Neural cell (in vitro differentiated cells): ENCODE measurements at regions not wholly inside any gene's neighbourhood (a gene's known extent, or its start where the extent isn't known, plus 50 kb on each side); places are given as distances from the start of the nearest gene placed in this dataset.

Experiments
- H2AFZ ChIP-seq: fragments of 200-600, 300-800 bp; sonication (generic), shearing (Covaris generic); 2 replicates; pipeline ENCODE4 v1.6.0; 2014; ENCODE audit warnings: low read depth, mild to moderate bottlenecking, antibody characterized with exemption, low read length, moderate library complexity
- H3F3A ChIP-seq: fragments of 200-600 bp; shearing (Covaris generic); 2 replicates; pipeline ENCODE4 v1.6.1; 2016; ENCODE audit warnings: mild to moderate bottlenecking, moderate library complexity, mixed read lengths, antibody characterized with exemption, low read length; ENCODE audit not compliant: insufficient read depth, poor library complexity, severe bottlenecking
- H3K27ac ChIP-seq: fragments of 200-600, 300-800 bp; sonication (generic), shearing (Covaris generic); 2 replicates; pipeline ENCODE4 v1.5.1; 2014; ENCODE audit warnings: mild to moderate bottlenecking, low read length, moderate library complexity
- H3K27me3 ChIP-seq: fragments of 300-800, 200-600 bp; sonication (generic), shearing (Covaris generic); 2 replicates; pipeline ENCODE4 v1.6.0; 2014; ENCODE audit warnings: mild to moderate bottlenecking, low read depth, low read length, moderate library complexity; ENCODE audit not compliant: insufficient read depth
- H3K36me3 ChIP-seq: fragments of 300-800, 200-600 bp; sonication (generic), shearing (Covaris generic); 2 replicates; pipeline ENCODE4 v1.5.1; 2014; ENCODE audit warnings: mild to moderate bottlenecking, antibody characterized with exemption, low read length, moderate library complexity; ENCODE audit not compliant: insufficient read depth
- H3K4me2 ChIP-seq: fragments of 300-800, 200-600 bp; sonication (generic), shearing (Covaris generic); 2 replicates; pipeline ENCODE4 v1.6.0; 2014; ENCODE audit warnings: mild to moderate bottlenecking, low read length
- H3K4me3 ChIP-seq: fragments of 300-800, 200-600 bp; sonication (generic), shearing (Covaris generic); 2 replicates; pipeline ENCODE4 v1.5.1; 2014; ENCODE audit warnings: mild to moderate bottlenecking, low read length, moderate library complexity
- H3K79me2 ChIP-seq: fragments of 200-600 bp; shearing (Covaris generic); replicated peaks from 2 replicates; pipeline ENCODE4 v1.6.0; 2014; ENCODE audit warnings: mild to moderate bottlenecking, low read length, moderate library complexity; ENCODE audit not compliant: insufficient read depth
- H3K9ac ChIP-seq: fragments of 300-800, 200-600 bp; sonication (generic), shearing (Covaris generic); 2 replicates; pipeline ENCODE4 v1.6.1; 2016; ENCODE audit warnings: mild to moderate bottlenecking, low read length, mixed read lengths
- H3K9me2 ChIP-seq: fragments of 200-600 bp; shearing (Covaris generic); 2 replicates; pipeline ENCODE4 v1.6.1; 2016; ENCODE audit warnings: mild to moderate bottlenecking, low read length, mixed read lengths; ENCODE audit not compliant: insufficient read depth
- H3K9me3 ChIP-seq: fragments of 200-600, 300-800 bp; sonication (generic), shearing (Covaris generic); 2 replicates; pipeline ENCODE4 v1.6.1; 2016; ENCODE audit warnings: mild to moderate bottlenecking, mixed run types, low read length, moderate library complexity, mixed read lengths
- H4K20me1 ChIP-seq: fragments of 200-600 bp; shearing (Covaris generic); 2 replicates; pipeline ENCODE4 v1.6.1; 2016; ENCODE audit warnings: mild to moderate bottlenecking, mixed run types; ENCODE audit not compliant: insufficient read depth
- CTCF ChIP-seq: fragments of 450-650 bp; IDR thresholded peaks from 2 replicates; pipeline ENCODE4 v1.5.1; 2014; ENCODE audit warnings: antibody characterized with exemption, mild to moderate bottlenecking, moderate library complexity; ENCODE audit not compliant: poor library complexity, severe bottlenecking
- EP300 ChIP-seq: fragments of 450-650 bp; conservative IDR thresholded peaks from 2 replicates; pipeline ENCODE4 v1.6.1; 2014; ENCODE audit warnings: antibody characterized with exemption, mild to moderate bottlenecking, moderate library complexity; ENCODE audit not compliant: poor library complexity, severe bottlenecking
- EZH2 ChIP-seq: fragments of 200-600, 300-800 bp; shearing (Covaris generic), sonication (generic); IDR thresholded peaks from 2 replicates; pipeline ENCODE4 v1.6.1; 2014; ENCODE audit warnings: antibody characterized with exemption, low read length, borderline replicate concordance, mild to moderate bottlenecking; ENCODE audit not compliant: insufficient read depth, poor library complexity, severe bottlenecking
- MXI1 ChIP-seq: fragments of 450-650 bp; conservative IDR thresholded peaks from 2 replicates; pipeline ENCODE4 v1.6.1; 2014; ENCODE audit warnings: antibody characterized with exemption, mild to moderate bottlenecking; ENCODE audit not compliant: poor library complexity, severe bottlenecking
- POLR2AphosphoS5 ChIP-seq: IDR thresholded peaks from 2 replicates; pipeline ENCODE4 v1.6.1; 2012
- RAD21 ChIP-seq: fragments of 450-650 bp; conservative IDR thresholded peaks from 2 replicates; pipeline ENCODE4 v1.6.1; 2014; ENCODE audit warnings: antibody characterized with exemption, mild to moderate bottlenecking, moderate library complexity
- REST ChIP-seq: IDR thresholded peaks from 2 replicates; pipeline ENCODE4 v1.6.1; 2012; ENCODE audit warnings: borderline replicate concordance
- SMC3 ChIP-seq: fragments of 450-650 bp; conservative IDR thresholded peaks from 2 replicates; pipeline ENCODE4 v1.6.1; 2014; ENCODE audit warnings: antibody characterized with exemption, mild to moderate bottlenecking, moderate library complexity; ENCODE audit not compliant: poor library complexity
- TAF1 ChIP-seq: IDR thresholded peaks from 2 replicates; pipeline ENCODE4 v1.6.1; 2012; ENCODE audit warnings: low read depth

DNA sequence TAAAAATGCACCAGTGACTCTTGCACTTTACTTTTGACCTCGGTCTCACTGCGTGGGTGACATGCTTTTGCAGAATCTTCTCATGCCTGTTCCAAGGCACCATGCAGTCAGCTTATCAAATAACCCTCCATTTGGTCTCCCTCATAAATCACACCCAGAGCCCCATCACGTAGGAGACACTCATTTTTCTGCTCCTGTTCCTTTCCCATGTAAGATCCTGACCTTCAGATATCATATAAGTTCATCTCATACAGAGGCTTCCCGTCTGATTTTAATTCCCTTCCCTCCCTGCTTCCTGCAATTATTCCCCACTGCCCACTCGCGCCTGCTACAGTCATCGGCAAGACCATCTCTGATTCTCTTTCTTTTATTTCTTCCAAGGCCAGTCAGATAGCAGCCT lies 1226.3 kb upstream of the AUTS2 start:
- H3K9ac ChIP-seq, result no peak overlapping the region
- H4K20me1 ChIP-seq, result no peaks in the 10 kb centered on the region
- H3K4me2 ChIP-seq, result no peak overlapping the region
- H3K9me3 ChIP-seq, result no peaks in the 10 kb centered on the region
- no peaks in the 10 kb centered on the region for H3K36me3 ChIP-seq
- TF ChIP-seq EZH2 (no peak), CTCF (no peak), SMC3 (no peak), POLR2AphosphoS5 (no peak), TAF1 (no peak), EP300 (no peak), RAD21 (no peak), MXI1 (no peak), REST (no peak)
- no peaks in the 10 kb centered on the region for H3K79me2 ChIP-seq
- no peaks in the 10 kb centered on the region for H3K9me2 ChIP-seq
- H3K4me3 ChIP-seq, result no peak overlapping the region
- no peaks in the 10 kb centered on the region for H3K27me3 ChIP-seq
- H2AFZ ChIP-seq, result no peak overlapping the region
- no peak overlapping the region for H3K27ac ChIP-seq
- no peaks in the 10 kb centered on the region for H3F3A ChIP-seq

GRCh38 chr7:68376131-68376661 lies 1222.1 kb upstream of the AUTS2 start:
- Histone ChIP-seq H3K27me3 (no peaks in the 10 kb centered on the region), H3K9me2 (no peaks in the 10 kb centered on the region), H2AFZ (no peak overlapping the region), H3K4me2 (no peak overlapping the region), H4K20me1 (no peaks in the 10 kb centered on the region), H3F3A (no peaks in the 10 kb centered on the region), H3K4me3 (no peak overlapping the region), H3K9ac (no peak overlapping the region), H3K9me3 (no peaks in the 10 kb centered on the region), H3K36me3 (no peaks in the 10 kb centered on the region), H3K27ac (no peak overlapping the region), H3K79me2 (no peaks in the 10 kb centered on the region)
- TF ChIP-seq REST (no peak), MXI1 (no peak), TAF1 (no peak), EZH2 (no peak), SMC3 (no peak), POLR2AphosphoS5 (no peak)
